SK-N-SH (cell line): ENCODE measurements at regions not wholly inside any gene's neighbourhood (a gene's known extent, or its start where the extent isn't known, plus 50 kb on each side); places are given as distances from the start of the nearest gene placed in this dataset.

Experiments
- CTCF ChIA-PET: fragments of 300-600, 350-600 bp; formaldehyde crosslinking; extraction: SDS; loops from one replicate; lab custom pipeline; 2021; lab: Yijun Ruan, JAX
- POLR2A ChIA-PET: fragments of 350-600 bp; sonication (Branson Sonifier 250); formaldehyde crosslinking; extraction: SDS; loops from one replicate; lab custom pipeline; 2020; ENCODE audit warnings: antibody characterized with exemption, inconsistent platforms; lab: Yijun Ruan, JAX
- DNase-seq: peaks from one replicate; pipeline ENCODE4 v3.0.0; 2012
- H2AFZ ChIP-seq: fragments of 200-600 bp; sonication (generic); 2 replicates; pipeline ENCODE4 v1.8.1; 2016; ENCODE audit warnings: antibody characterized with exemption, mild to moderate bottlenecking, low read depth
- H3F3A ChIP-seq: fragments of 200-600 bp; sonication (generic); replicated peaks from 2 replicates; pipeline ENCODE3; 2016; ENCODE audit warnings: antibody characterized with exemption, mild to moderate bottlenecking; ENCODE audit not compliant: insufficient read depth
- H3K27ac ChIP-seq, 2 experiments: fragments of 200-500 bp in 1 of 2; fragments of 200-600 bp in 1 of 2; sonication (Bioruptor generic) in 1 of 2; sonication (generic), shearing (Covaris generic) in 1 of 2; 2 replicates each; pipeline versions ENCODE4 v1.5.1 to v1.6.1; 2014 to 2016; ENCODE audit warnings: low read depth in 2 of 2, inconsistent platforms in 1 of 2, low read length in 1 of 2, mild to moderate bottlenecking in 1 of 2, mixed read lengths in 1 of 2
- H3K27me3 ChIP-seq: fragments of 200-600 bp; sonication (generic), shearing (Covaris generic); 2 replicates; pipeline ENCODE4 v1.6.1; 2016; ENCODE audit warnings: mixed run types; ENCODE audit not compliant: insufficient read depth
- H3K36me3 ChIP-seq, 2 experiments: fragments of 200-500 bp in 1 of 2; fragments of 200-600 bp in 1 of 2; sonication (Bioruptor generic) in 1 of 2; sonication (generic) in 1 of 2; replicated peaks in 1 of 2; 2 replicates each; pipeline versions ENCODE3 to v1.5.1; 2014 to 2016; ENCODE audit warnings: low read length in 1 of 2, mild to moderate bottlenecking in 1 of 2; ENCODE audit not compliant: insufficient read depth in 2 of 2, control insufficient read depth in 1 of 2
- H3K4me1 ChIP-seq, 2 experiments: fragments of 200-500 bp in 1 of 2; fragments of 200-600 bp in 1 of 2; sonication (Bioruptor generic) in 1 of 2; sonication (generic), shearing (Covaris generic) in 1 of 2; 2 replicates each; pipeline versions ENCODE4 v1.5.1 to v1.6.1; 2014 to 2016; ENCODE audit warnings: low read depth in 1 of 2, low read length in 1 of 2, mixed run types in 1 of 2; ENCODE audit not compliant: insufficient read depth in 2 of 2, control insufficient read depth in 1 of 2
- H3K4me2 ChIP-seq: fragments of 200-600 bp; sonication (generic), shearing (Covaris generic); 2 replicates; pipeline ENCODE4 v1.6.1; 2017; ENCODE audit warnings: mixed run types
- H3K4me3 ChIP-seq, 2 experiments: fragments of 200-500 bp in 1 of 2; fragments of 200-600 bp in 1 of 2; sonication (Bioruptor generic) in 1 of 2; sonication (generic), shearing (Covaris generic) in 1 of 2; 2 replicates each; pipeline versions ENCODE4 v1.5.1 to v1.8.1; 2014 to 2016; ENCODE audit warnings: low read depth in 2 of 2, inconsistent platforms in 1 of 2, low read length in 1 of 2, mild to moderate bottlenecking in 1 of 2, mixed read lengths in 1 of 2, moderate library complexity in 1 of 2
- H3K79me2 ChIP-seq: fragments of 200-600 bp; sonication (generic); 2 replicates; pipeline ENCODE4 v1.8.1; 2017; ENCODE audit warnings: mild to moderate bottlenecking; ENCODE audit not compliant: insufficient read depth
- H3K9ac ChIP-seq: fragments of 200-600 bp; sonication (generic); 2 replicates; pipeline ENCODE4 v1.6.1; 2017; ENCODE audit warnings: mixed run types
- H3K9me2 ChIP-seq: fragments of 200-600 bp; sonication (generic); 2 replicates; pipeline ENCODE4 v1.6.1; 2017; ENCODE audit warnings: mixed run types
- H3K9me3 ChIP-seq: fragments of 200-600 bp; sonication (generic); 2 replicates; pipeline ENCODE4 v1.6.1; 2017; ENCODE audit warnings: mixed run types, mild to moderate bottlenecking, moderate library complexity
- H4K20me1 ChIP-seq: fragments of 200-600 bp; sonication (generic); 2 replicates; pipeline ENCODE4 v1.6.1; 2017; ENCODE audit warnings: mild to moderate bottlenecking, mixed run types; ENCODE audit not compliant: insufficient read depth
- CHD2 ChIP-seq: fragments of 150-350 bp; IDR thresholded peaks from 2 replicates; pipeline ENCODE4 v1.6.1; 2018; ENCODE audit warnings: low read length; ENCODE audit not compliant: partially characterized antibody
- EP300 ChIP-seq, 2 experiments: IDR thresholded peaks; 2 replicates each; pipeline versions ENCODE4 v1.4.0 to v1.6.1; 2012; ENCODE audit warnings: borderline replicate concordance in 1 of 2, low read depth in 1 of 2, low read length in 1 of 2
- MAX ChIP-seq: IDR thresholded peaks from 2 replicates; pipeline ENCODE4 v1.4.0; 2012; ENCODE audit warnings: low read depth
- MEF2A ChIP-seq: IDR thresholded peaks from 2 replicates; pipeline ENCODE4 v1.4.0; 2012; ENCODE audit warnings: low read depth, borderline replicate concordance
- MXI1 ChIP-seq: IDR thresholded peaks from 2 replicates; pipeline ENCODE4 v1.6.1; 2012; ENCODE audit warnings: mild to moderate bottlenecking, low read depth, low read length, improper control_type of control experiment
- NRF1 ChIP-seq: IDR thresholded peaks from 2 replicates; pipeline ENCODE4 v1.6.1; 2012; ENCODE audit warnings: low read depth, mild to moderate bottlenecking, low read length
- POLR2AphosphoS5 ChIP-seq: IDR thresholded peaks from 2 replicates; pipeline ENCODE4 v1.6.1; 2012; ENCODE audit warnings: low read depth, low read length
- RCOR1 ChIP-seq: fragments of 150-350 bp; IDR thresholded peaks from 2 replicates; pipeline ENCODE4 v1.6.1; 2017; ENCODE audit warnings: antibody characterized with exemption, low read length
- REST ChIP-seq: IDR thresholded peaks from 2 replicates; pipeline ENCODE4 v1.6.1; 2012; ENCODE audit warnings: mild to moderate bottlenecking, low read depth, low read length, moderate library complexity
- RFX5 ChIP-seq: IDR thresholded peaks from 2 replicates; pipeline ENCODE4 v1.6.1; 2012; ENCODE audit warnings: mild to moderate bottlenecking, improper control_type of control experiment, low read length
- RXRA ChIP-seq: IDR thresholded peaks from 2 replicates; pipeline ENCODE4 v1.4.0; 2012; ENCODE audit warnings: low read depth, mild to moderate bottlenecking, borderline replicate concordance
- SIN3A ChIP-seq: IDR thresholded peaks from 2 replicates; pipeline ENCODE4 v1.6.1; 2012; ENCODE audit warnings: low read depth, mild to moderate bottlenecking, low read length, moderate library complexity, borderline replicate concordance
- TAF1 ChIP-seq: IDR thresholded peaks from 2 replicates; pipeline ENCODE4 v1.6.1; 2012; ENCODE audit warnings: low read depth, mild to moderate bottlenecking, low read length, moderate library complexity, borderline replicate concordance
- TCF12 ChIP-seq: IDR thresholded peaks from 2 replicates; pipeline ENCODE4 v1.4.0; 2012
- TEAD4 ChIP-seq: IDR thresholded peaks from 2 replicates; pipeline ENCODE4 v1.4.0; 2012; ENCODE audit warnings: mild to moderate bottlenecking, borderline replicate concordance; ENCODE audit not compliant: insufficient read depth
- USF1 ChIP-seq: IDR thresholded peaks from 2 replicates; pipeline ENCODE4 v1.4.0; 2012; ENCODE audit warnings: low read depth, borderline replicate concordance
- USF2 ChIP-seq: fragments of 150-350 bp; IDR thresholded peaks from 2 replicates; pipeline ENCODE4 v1.6.1; 2017; ENCODE audit warnings: antibody characterized with exemption, low read length, low read depth, borderline replicate concordance
- YY1 ChIP-seq: IDR thresholded peaks from 2 replicates; pipeline ENCODE4 v1.4.0; 2012; ENCODE audit warnings: low read depth, mild to moderate bottlenecking
- WGBS: methylation state at CpG from one replicate; pipeline ENCODE4 v1.1.6; 2017; ENCODE audit warnings: low lambda C conversion rate; 5-methylcytosine and 5-hydroxymethylcytosine counted together

- CTCF ChIA-PET = interaction anchor here (0.7 kb wide), 1 partner anchor 438 kb away, joined by 4 read pairs; no protein-coding TSS in a partner anchor
- no peaks in the 10 kb centered on the region for H3F3A ChIP-seq
- no peak overlapping the region for H2AFZ ChIP-seq
- no peak overlapping the region for H3K9ac ChIP-seq
- no peaks in the 10 kb centered on the region for H4K20me1 ChIP-seq
- H3K9me3 ChIP-seq = no peaks in the 10 kb centered on the region
- TF ChIP-seq POLR2AphosphoS5 (no peak), YY1 (no peak), NRF1 (no peak), RCOR1 (no peak), RFX5 (no peak), SIN3A (no peak), TAF1 (no peak), USF2 (no peak), EP300 (IDR thresholded peaks at IDR 0.05; ENCODE audit: borderline replicate concordance in 1 of 2, low read depth in 1 of 2, low read length in 1 of 2) (no peak), MEF2A (no peak), RXRA (no peak), MXI1 (no peak), REST (no peak), CHD2 (no peak), TEAD4 (no peak), TCF12 (no peak), USF1 (no peak), MAX (no peak)
- H3K36me3 ChIP-seq = peaks cover 0 to 3% of the 10 kb centered on the region in 2 experiments
- POLR2A ChIA-PET = no interaction called here
- H3K27ac ChIP-seq = no peak overlapping the region
- no peaks in the 10 kb centered on the region for H3K9me2 ChIP-seq
- no peaks in the 10 kb centered on the region for H3K79me2 ChIP-seq
- no peak overlapping the region for H3K4me3 ChIP-seq
- no peaks in the 10 kb centered on the region for H3K4me1 ChIP-seq
- WGBS = 43% methylated on average over 1 of the region's 1 CpG
- DNase-seq = no peak
- no peaks in the 10 kb centered on the region for H3K27me3 ChIP-seq
- H3K4me2 ChIP-seq = no peak overlapping the region
Measured at GRCh38 chrX:16335181-16335580, 167.9 kb downstream of the MAGEB17 start.
